IMR-90 (cell line): ENCODE measurements at regions not wholly inside any gene's neighbourhood (a gene's known extent, or its start where the extent isn't known, plus 50 kb on each side); places are given as distances from the start of the nearest gene placed in this dataset.
"Not testable (repeated sequence)": the region's sequence is repeated elsewhere in the genome, so short reads cannot be mapped to it uniquely, and the experiment has no call there.

Source experiments
- ATAC-seq: fragments of 200-7000 bp; cut with Tn5 transposase; 2 replicates; pipeline ENCODE4 v1.9.1; 2020; ENCODE audit warnings: low read depth, mild to moderate bottlenecking, moderate library complexity
- BruUV-seq: library from RNA; stranded (reverse); fragments of 400-500 nt; replicated peaks from 2 replicates; lab custom pipeline; 2021; lab: Mats Ljungman, UMichigan
- CTCF ChIA-PET: fragments of 300-600 bp; formaldehyde crosslinking; extraction: SDS; loops from one replicate; lab custom pipeline; 2021; ENCODE audit warnings: antibody characterized with exemption; lab: Yijun Ruan, JAX
- POLR2A ChIA-PET: fragments of 300-600 bp; sonication (Branson Sonifier 250); formaldehyde crosslinking; loops from one replicate; lab custom pipeline; 2022; ENCODE audit warnings: antibody characterized with exemption; ENCODE audit not compliant: unreplicated experiment; lab: Charles Lee
- DNase-seq: peaks from one replicate; pipeline ENCODE4 v3.0.0; 2013
- H2AFZ ChIP-seq: replicated peaks from 2 replicates; pipeline ENCODE3; 2013; ENCODE audit warnings: low read length, mild to moderate bottlenecking; ENCODE audit not compliant: poor library complexity
- H2AK5ac ChIP-seq: 2 replicates; pipeline ENCODE4 v1.6.1; 2013; ENCODE audit warnings: low read depth, low read length, inconsistent platforms
- H2AK9ac ChIP-seq: replicated peaks from 2 replicates; pipeline ENCODE3; 2013; ENCODE audit warnings: mild to moderate bottlenecking, low read depth, low read length, moderate library complexity; ENCODE audit not compliant: poor library complexity
- H2BK120ac ChIP-seq: 2 replicates; pipeline ENCODE4 v1.6.1; 2013; ENCODE audit warnings: low read depth, low read length, inconsistent platforms
- H2BK15ac ChIP-seq: 3 replicates; pipeline ENCODE4 v1.6.1; 2013; ENCODE audit warnings: low read depth, low read length, inconsistent platforms
- H2BK20ac ChIP-seq: 2 replicates; pipeline ENCODE4 v1.6.1; 2013; ENCODE audit warnings: low read depth, mild to moderate bottlenecking, inconsistent platforms, low read length, moderate library complexity
- H2BK5ac ChIP-seq: 2 replicates; pipeline ENCODE4 v1.6.1; 2013; ENCODE audit warnings: mild to moderate bottlenecking, low read depth, low read length, inconsistent platforms; ENCODE audit not compliant: poor library complexity, severe bottlenecking
- H3K14ac ChIP-seq: replicated peaks from 2 replicates; pipeline ENCODE4 v1.6.1; 2013; ENCODE audit warnings: low read depth, low read length, inconsistent platforms
- H3K18ac ChIP-seq: 2 replicates; pipeline ENCODE4 v1.6.1; 2013; ENCODE audit warnings: low read depth, low read length, control low read depth
- H3K23ac ChIP-seq: 2 replicates; pipeline ENCODE4 v1.6.1; 2013; ENCODE audit warnings: low read depth, low read length, inconsistent platforms
- H3K27ac ChIP-seq: 2 replicates; pipeline ENCODE4 v1.5.1; 2013; ENCODE audit warnings: mild to moderate bottlenecking, control low read depth, low read length; ENCODE audit not compliant: insufficient read depth
- H3K27me3 ChIP-seq: 2 replicates; pipeline ENCODE4 v1.6.1; 2013; ENCODE audit warnings: low read length; ENCODE audit not compliant: control insufficient read depth, insufficient read depth
- H3K36me3 ChIP-seq: 2 replicates; pipeline ENCODE4 v1.6.1; 2013; ENCODE audit warnings: low read length, mixed read lengths; ENCODE audit not compliant: control insufficient read depth, insufficient read depth
- H3K4ac ChIP-seq: 2 replicates; pipeline ENCODE4 v1.6.1; 2013; ENCODE audit warnings: low read depth, low read length, inconsistent platforms
- H3K4me1 ChIP-seq: 2 replicates; pipeline ENCODE4 v1.6.1; 2013; ENCODE audit warnings: low read length, mixed read lengths; ENCODE audit not compliant: control insufficient read depth, insufficient read depth
- H3K4me2 ChIP-seq: 2 replicates; pipeline ENCODE4 v1.6.1; 2013; ENCODE audit warnings: low read depth, mild to moderate bottlenecking, control low read depth, low read length, moderate library complexity
- H3K4me3 ChIP-seq: 2 replicates; pipeline ENCODE4 v1.5.1; 2013; ENCODE audit warnings: low read depth, mild to moderate bottlenecking, control low read depth, low read length, moderate library complexity; ENCODE audit not compliant: insufficient read depth
- H3K56ac ChIP-seq: 2 replicates; pipeline ENCODE4 v1.6.1; 2013; ENCODE audit warnings: low read length, inconsistent platforms; ENCODE audit not compliant: insufficient read depth; ENCODE audit errors: extremely low read depth
- H3K79me1 ChIP-seq, 2 experiments: 2 replicates each; pipeline ENCODE4 v1.6.1; 2013; ENCODE audit warnings: low read length in 2 of 2, inconsistent platforms in 1 of 2, low read depth in 1 of 2
- H3K9ac ChIP-seq: 2 replicates; pipeline ENCODE4 v1.6.1; 2013; ENCODE audit warnings: low read depth, low read length, control low read depth
- H3K9me1 ChIP-seq: 2 replicates; pipeline ENCODE4 v1.6.1; 2013; ENCODE audit warnings: low read length, inconsistent platforms; ENCODE audit not compliant: insufficient read depth
- H3K9me3 ChIP-seq: 2 replicates; pipeline ENCODE4 v1.6.1; 2013; ENCODE audit warnings: low read length; ENCODE audit not compliant: control insufficient read depth, insufficient read depth
- H4K20me1 ChIP-seq: 2 replicates; pipeline ENCODE4 v1.6.1; 2013; ENCODE audit warnings: low read length, inconsistent platforms; ENCODE audit not compliant: insufficient read depth
- H4K5ac ChIP-seq: 2 replicates; pipeline ENCODE4 v1.6.1; 2013; ENCODE audit warnings: mild to moderate bottlenecking, low read depth, low read length, control low read depth
- H4K8ac ChIP-seq, 2 experiments: 2 replicates each; pipeline ENCODE4 v1.6.1; 2013; ENCODE audit warnings: low read depth in 2 of 2, low read length in 2 of 2, control low read depth in 1 of 2, inconsistent platforms in 1 of 2
- H4K91ac ChIP-seq: 2 replicates; pipeline ENCODE4 v1.6.1; 2013; ENCODE audit warnings: low read depth, low read length, inconsistent platforms; ENCODE audit not compliant: insufficient read depth
- WGBS, 2 experiments: methylation state at CpG; one replicate each; pipeline versions ENCODE4 v1.1.5 to v1.1.7; 2013; ENCODE audit warnings: missing lambda C conversion rate in 2 of 2; ENCODE audit not compliant: insufficient read length in 1 of 2; ENCODE audit errors: extremely low coverage in 2 of 2; 5-methylcytosine and 5-hydroxymethylcytosine counted together
- dilution Hi-C: fragments of 300-500 bp; cut with HindIII; formaldehyde crosslinking; loops from one replicate; pipeline ENCODE4 v1.14.3; 2018; ENCODE audit warnings: low sequenced_read_pairs; ENCODE audit not compliant: unreplicated experiment
- in situ Hi-C: fragments of 300-500 bp; cut with MboI; formaldehyde crosslinking; loops from 3 replicates; pipeline ENCODE4 v1.14.3; 2019; ENCODE audit warnings: low sequenced_read_pairs, inconsistent platforms, mixed read lengths
- intact Hi-C: fragments of 100-400 bp; cut with micrococcal nuclease; formaldehyde crosslinking; loops from 2 replicates; pipeline ENCODE4 v1.10.0; 2022

GRCh38 chrX:37085699-37086098, 77.5 kb downstream of the FAM47C start:
- H3K36me3 ChIP-seq, H2BK5ac ChIP-seq, ATAC-seq, dilution Hi-C loops, H3K14ac ChIP-seq, H3K4me1 ChIP-seq, H2BK15ac ChIP-seq, H3K4me3 ChIP-seq, H3K4me2 ChIP-seq, CTCF ChIA-PET, H2AK9ac ChIP-seq, BruUV-seq, H2AK5ac ChIP-seq, DNase-seq, H3K27me3 ChIP-seq, H3K4ac ChIP-seq, H3K23ac ChIP-seq, H4K5ac ChIP-seq, H3K56ac ChIP-seq, H3K18ac ChIP-seq, H2BK120ac ChIP-seq, H3K9me1 ChIP-seq, H3K79me1 ChIP-seq, H3K9me3 ChIP-seq, H4K8ac ChIP-seq, H3K9ac ChIP-seq, POLR2A ChIA-PET, intact Hi-C loops, H2AFZ ChIP-seq, H2BK20ac ChIP-seq, H4K20me1 ChIP-seq, H4K91ac ChIP-seq, in situ Hi-C loops, H3K27ac ChIP-seq: not testable (repeated sequence)
- no CpG with 5 or more reads among the region's 2 CpGs for WGBS, 2 experiments

- H3K27me3 ChIP-seq, H3K9ac ChIP-seq, H3K79me1 ChIP-seq, H3K18ac ChIP-seq, H2BK15ac ChIP-seq, H3K4me3 ChIP-seq, H4K5ac ChIP-seq, H3K56ac ChIP-seq, H2AK9ac ChIP-seq, H3K4me2 ChIP-seq, H2BK5ac ChIP-seq, H4K8ac ChIP-seq, in situ Hi-C loops, H2AK5ac ChIP-seq, DNase-seq, H3K9me1 ChIP-seq, H3K4me1 ChIP-seq, H3K4ac ChIP-seq, H3K36me3 ChIP-seq, H3K27ac ChIP-seq, dilution Hi-C loops, H3K23ac ChIP-seq, H4K20me1 ChIP-seq, CTCF ChIA-PET, H4K91ac ChIP-seq, intact Hi-C loops, H2AFZ ChIP-seq, H2BK120ac ChIP-seq, H2BK20ac ChIP-seq, H3K14ac ChIP-seq, BruUV-seq, H3K9me3 ChIP-seq, POLR2A ChIA-PET: not testable (repeated sequence)
- peak; percentile 80 for ATAC-seq
- WGBS, 2 experiments = no CpG with 5 or more reads among the region's 3 CpGs
Measured at GRCh38 chrX:37086820-37087219, 78.7 kb downstream of the FAM47C start.
